Tongue (tissue), 1 donor: ENCODE measurements at regions not wholly inside any gene's neighbourhood (a gene's known extent, or its start where the extent isn't known, plus 50 kb on each side); places are given as distances from the start of the nearest gene placed in this dataset.
"Not testable (repeated sequence)": the region's sequence is repeated elsewhere in the genome, so short reads cannot be mapped to it uniquely, and the experiment has no call there.

Experiments used
- DNase-seq: peaks from one replicate; pipeline ENCODE4 v3.0.0-alpha.2; 2015

- DNase-seq, result no peak
Observed at GRCh38 chr5:67752357-67752708, 463.2 kb upstream of the PIK3R1 start.

GRCh38 chr5:67748165-67748690 is 467.3 kb upstream of the PIK3R1 start:
- DNase-seq, result no peak

GRCh38 chr5:67747096-67747495 is 468.5 kb upstream of the PIK3R1 start:
- no peak for DNase-seq

GRCh38 chr5:67746608-67747007 is 468.9 kb upstream of the PIK3R1 start:
- DNase-seq, result not testable (repeated sequence)

GRCh38 chr5:67746103-67746502 is 469.5 kb upstream of the PIK3R1 start:
- DNase-seq, result no peak

- DNase-seq, result no peak
Observed at GRCh38 chr5:67732921-67733320, 482.6 kb upstream of the PIK3R1 start.

- DNase-seq, result no peak
Observed at GRCh38 chr5:67732471-67732870, 483.1 kb upstream of the PIK3R1 start.

- DNase-seq, result peak; percentile 13
Observed at GRCh38 chr5:67731886-67732285, 483.7 kb upstream of the PIK3R1 start.

- no peak for DNase-seq
Observed at GRCh38 chr5:67730917-67731474, 484.6 kb upstream of the PIK3R1 start.

- DNase-seq, result peak; percentile 18
Observed at GRCh38 chr5:67728326-67728890, 487.1 kb upstream of the PIK3R1 start.

GRCh38 chr5:67725604-67726003 is 490.0 kb upstream of the PIK3R1 start:
- DNase-seq, result no peak

- DNase-seq, result no peak
Observed at GRCh38 chr5:67724412-67725135, 491.0 kb upstream of the PIK3R1 start.

- DNase-seq, result no peak
Observed at GRCh38 chr5:67723873-67724272, 491.7 kb upstream of the PIK3R1 start.

- not testable (repeated sequence) for DNase-seq
Observed at GRCh38 chr5:67722582-67722981, 493.0 kb upstream of the PIK3R1 start.

- DNase-seq, result no peak
Observed at GRCh38 chr5:67720162-67720772, 495.3 kb upstream of the PIK3R1 start.

GRCh38 chr5:67702008-67702407 is 505.4 kb upstream of the CD180 start:
- DNase-seq, result no peak

GRCh38 chr5:67699560-67699959 is 503.0 kb upstream of the CD180 start:
- DNase-seq, result no peak

GRCh38 chr5:67696446-67696845 is 499.8 kb upstream of the CD180 start:
- no peak for DNase-seq

GRCh38 chr5:67695369-67695768 is 498.8 kb upstream of the CD180 start:
- DNase-seq, result no peak

- no peak for DNase-seq
Observed at GRCh38 chr5:67694810-67695191, 498.2 kb upstream of the CD180 start.

GRCh38 chr5:67693956-67694809 is 497.6 kb upstream of the CD180 start:
- peak; percentile 59 for DNase-seq

GRCh38 chr5:67686746-67687145 is 490.1 kb upstream of the CD180 start:
- no peak for DNase-seq
